ENCODE measurements at regions not wholly inside any gene's neighbourhood (a gene's known extent, or its start where the extent isn't known, plus 50 kb on each side); places are given as distances from the start of the nearest gene placed in this dataset.

DNA sequence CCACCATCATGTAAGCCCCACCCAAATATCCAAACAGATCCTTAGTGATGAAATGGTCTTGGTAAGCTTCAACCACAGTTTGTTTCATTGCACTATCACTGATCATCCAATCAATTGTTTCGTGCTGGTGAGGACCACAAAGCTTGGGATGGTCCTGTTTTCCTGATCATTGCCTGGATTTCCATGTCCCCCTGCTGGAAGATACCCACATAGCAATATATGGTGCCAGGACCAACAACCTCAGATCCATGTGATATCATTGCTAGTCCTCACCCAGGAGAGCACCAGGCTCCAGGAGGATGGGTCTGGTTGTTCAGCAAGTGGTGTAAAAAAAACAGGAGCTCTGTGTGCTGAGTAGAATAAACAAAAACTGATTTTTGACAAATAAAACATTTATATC lies 206.5 kb upstream of the SH3BP4 start:
- no peak for DNase-seq (ENCODE audit: low spot score in 2 of 2)
- no peak overlapping the region for H3K27ac ChIP-seq
- no peaks in the 10 kb centered on the region for H3K9me3 ChIP-seq
- TF ChIP-seq, protein P1, sequence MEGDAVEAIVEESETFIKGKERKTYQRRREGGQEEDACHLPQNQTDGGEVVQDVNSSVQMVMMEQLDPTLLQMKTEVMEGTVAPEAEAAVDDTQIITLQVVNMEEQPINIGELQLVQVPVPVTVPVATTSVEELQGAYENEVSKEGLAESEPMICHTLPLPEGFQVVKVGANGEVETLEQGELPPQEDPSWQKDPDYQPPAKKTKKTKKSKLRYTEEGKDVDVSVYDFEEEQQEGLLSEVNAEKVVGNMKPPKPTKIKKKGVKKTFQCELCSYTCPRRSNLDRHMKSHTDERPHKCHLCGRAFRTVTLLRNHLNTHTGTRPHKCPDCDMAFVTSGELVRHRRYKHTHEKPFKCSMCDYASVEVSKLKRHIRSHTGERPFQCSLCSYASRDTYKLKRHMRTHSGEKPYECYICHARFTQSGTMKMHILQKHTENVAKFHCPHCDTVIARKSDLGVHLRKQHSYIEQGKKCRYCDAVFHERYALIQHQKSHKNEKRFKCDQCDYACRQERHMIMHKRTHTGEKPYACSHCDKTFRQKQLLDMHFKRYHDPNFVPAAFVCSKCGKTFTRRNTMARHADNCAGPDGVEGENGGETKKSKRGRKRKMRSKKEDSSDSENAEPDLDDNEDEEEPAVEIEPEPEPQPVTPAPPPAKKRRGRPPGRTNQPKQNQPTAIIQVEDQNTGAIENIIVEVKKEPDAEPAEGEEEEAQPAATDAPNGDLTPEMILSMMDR (IDR thresholded peaks at IDR 0.05), result no peak
- TF ChIP-seq POLR2AphosphoS5 (IDR thresholded peaks at IDR 0.05) (no peak), POLR2A (IDR thresholded peaks at IDR 0.05) (no peak), EP300 (IDR thresholded peaks at IDR 0.05) (no peak)
- no peaks in the 10 kb centered on the region for H3K36me3 ChIP-seq
- no peaks in the 10 kb centered on the region for H3K27me3 ChIP-seq
- no peak overlapping the region for H3K4me3 ChIP-seq
- 100% methylated on average over 1 of the region's 1 CpG for WGBS
- H3K4me1 ChIP-seq, result no peaks in the 10 kb centered on the region

- Histone ChIP-seq H3K27ac (no peak overlapping the region), H3K36me3 (no peaks in the 10 kb centered on the region), H3K4me1 (no peaks in the 10 kb centered on the region), H3K27me3 (no peaks in the 10 kb centered on the region), H3K9me3 (no peaks in the 10 kb centered on the region), H3K4me3 (no peak overlapping the region)
- TF ChIP-seq, protein P1 (IDR thresholded peaks at IDR 0.05), result no peak
- TF ChIP-seq POLR2A (IDR thresholded peaks at IDR 0.05), result no peak
- TF ChIP-seq POLR2AphosphoS5 (IDR thresholded peaks at IDR 0.05), result no peak
- DNase-seq (ENCODE audit: low spot score in 2 of 2), result no peak
Observed at GRCh38 chr2:234741976-234742375, 209.8 kb upstream of the SH3BP4 start.

GRCh38 chr2:234739061-234739460 lies 212.8 kb upstream of the SH3BP4 start:
- no peaks in the 10 kb centered on the region for H3K36me3 ChIP-seq
- no peaks in the 10 kb centered on the region for H3K4me1 ChIP-seq
- TF ChIP-seq POLR2A (IDR thresholded peaks at IDR 0.05) (no peak), POLR2AphosphoS5 (IDR thresholded peaks at IDR 0.05) (no peak), EP300 (IDR thresholded peaks at IDR 0.05) (no peak)
- TF ChIP-seq, protein P1 (IDR thresholded peaks at IDR 0.05), result no peak
- no peak overlapping the region for H3K4me3 ChIP-seq
- no peak overlapping the region for H3K27ac ChIP-seq
- no peaks in the 10 kb centered on the region for H3K9me3 ChIP-seq
- DNase-seq (ENCODE audit: low spot score in 2 of 2), result no peak
- no peaks in the 10 kb centered on the region for H3K27me3 ChIP-seq

- TF ChIP-seq POLR2AphosphoS5 (IDR thresholded peaks at IDR 0.05) (no peak), EP300 (IDR thresholded peaks at IDR 0.05) (no peak), POLR2A (IDR thresholded peaks at IDR 0.05) (no peak)
- TF ChIP-seq, protein P1 (IDR thresholded peaks at IDR 0.05), result no peak
- Histone ChIP-seq H3K4me1 (no peaks in the 10 kb centered on the region), H3K9me3 (no peaks in the 10 kb centered on the region), H3K36me3 (no peaks in the 10 kb centered on the region), H3K27me3 (no peaks in the 10 kb centered on the region), H3K4me3 (no peak overlapping the region), H3K27ac (no peak overlapping the region)
- 98% methylated on average over 2 of the region's 2 CpGs for WGBS
- no peak for DNase-seq (ENCODE audit: low spot score in 2 of 2)
Observed at GRCh38 chr2:234735829-234736228, 216.0 kb upstream of the SH3BP4 start.

DNA sequence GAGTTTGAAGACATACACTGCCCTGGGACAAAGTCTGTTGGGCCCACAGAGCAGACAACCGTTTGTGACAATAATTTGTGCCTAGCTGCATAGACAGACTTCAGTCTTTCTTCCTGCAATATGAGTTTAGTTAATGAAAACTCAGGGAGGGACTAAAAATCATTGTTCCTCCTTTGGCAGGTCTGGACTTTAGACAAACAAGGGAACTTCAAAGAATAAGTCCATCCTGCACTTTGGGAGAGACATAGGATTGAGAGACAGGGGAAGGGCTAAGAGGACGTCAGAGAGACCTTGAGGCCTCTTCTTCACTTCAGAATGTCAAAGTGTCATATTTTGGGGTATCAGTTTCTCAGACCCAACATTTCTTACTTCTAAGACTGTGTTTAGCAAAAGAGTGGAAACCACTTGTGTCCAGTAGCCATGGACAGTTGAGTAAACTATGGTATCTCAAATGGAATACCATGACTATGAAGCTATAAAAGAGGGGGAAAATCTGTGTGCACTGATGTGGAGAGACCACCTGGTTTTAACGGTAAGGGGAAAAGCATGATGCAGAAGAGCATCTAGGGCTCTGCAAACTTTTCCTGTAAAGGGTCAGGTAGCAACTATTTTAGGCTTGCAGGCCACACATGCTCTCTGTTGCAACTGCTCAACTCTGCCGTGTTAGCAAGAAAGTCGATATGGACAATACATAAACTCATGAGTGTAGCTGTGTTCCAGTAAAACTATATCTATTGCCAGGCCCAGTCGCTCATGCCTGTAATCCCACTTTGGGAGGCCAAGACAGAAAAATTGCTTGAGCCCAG lies 217.8 kb upstream of the SH3BP4 start:
- 72% methylated on average over 6 of the region's 6 CpGs for WGBS

More for the DNA sequence above, 217.8 kb upstream of the SH3BP4 start:
- no peak for DNase-seq (ENCODE audit: low spot score in 2 of 2)
- H3K36me3 ChIP-seq, result no peaks in the 10 kb centered on the region
- no peak overlapping the region for H3K27ac ChIP-seq
- H3K27me3 ChIP-seq, result no peaks in the 10 kb centered on the region
- TF ChIP-seq, protein P1 (IDR thresholded peaks at IDR 0.05), result no peak
- TF ChIP-seq EP300 (IDR thresholded peaks at IDR 0.05), result no peak
- TF ChIP-seq POLR2AphosphoS5 (IDR thresholded peaks at IDR 0.05), result no peak
- TF ChIP-seq POLR2A (IDR thresholded peaks at IDR 0.05), result no peak
- H3K9me3 ChIP-seq, result no peaks in the 10 kb centered on the region
- H3K4me3 ChIP-seq, result no peak overlapping the region
- H3K4me1 ChIP-seq, result no peaks in the 10 kb centered on the region

Measured in suprapubic skin (tissue), 4 donors.